ENCODE measurements at regions not wholly inside any gene's neighbourhood (a gene's known extent, or its start where the extent isn't known, plus 50 kb on each side); places are given as distances from the start of the nearest gene placed in this dataset.

DNA sequence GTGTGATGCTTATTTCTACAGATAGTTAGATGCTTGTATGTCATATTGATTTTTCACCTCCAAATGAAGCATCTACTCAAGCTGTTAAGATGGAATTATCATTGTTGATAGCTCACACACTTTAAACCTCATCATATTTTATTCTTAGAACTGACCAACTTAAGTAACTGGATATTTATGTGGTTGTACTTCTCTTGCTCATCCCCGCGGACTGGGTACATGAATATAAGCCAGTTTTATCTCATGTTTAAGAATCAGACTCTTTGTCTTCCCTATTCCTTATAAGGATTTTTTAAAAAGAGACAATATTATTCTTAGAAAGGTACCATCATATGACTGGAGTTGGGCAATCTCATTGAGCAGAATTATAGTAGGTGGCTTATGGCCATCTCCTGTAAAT lies 358.7 kb downstream of the DSC3 start:
- no peaks in the 10 kb centered on the region for H3K9me3 ChIP-seq (ENCODE audit: low read length)
- TF ChIP-seq SP2 (CRISPR knock-in tag; IDR thresholded peaks at IDR 0.05), result no peak
- TF ChIP-seq ZNF383 (CRISPR knock-in tag; IDR thresholded peaks at IDR 0.05; ENCODE audit: borderline replicate concordance), result no peak
- TF ChIP-seq, protein P1, sequence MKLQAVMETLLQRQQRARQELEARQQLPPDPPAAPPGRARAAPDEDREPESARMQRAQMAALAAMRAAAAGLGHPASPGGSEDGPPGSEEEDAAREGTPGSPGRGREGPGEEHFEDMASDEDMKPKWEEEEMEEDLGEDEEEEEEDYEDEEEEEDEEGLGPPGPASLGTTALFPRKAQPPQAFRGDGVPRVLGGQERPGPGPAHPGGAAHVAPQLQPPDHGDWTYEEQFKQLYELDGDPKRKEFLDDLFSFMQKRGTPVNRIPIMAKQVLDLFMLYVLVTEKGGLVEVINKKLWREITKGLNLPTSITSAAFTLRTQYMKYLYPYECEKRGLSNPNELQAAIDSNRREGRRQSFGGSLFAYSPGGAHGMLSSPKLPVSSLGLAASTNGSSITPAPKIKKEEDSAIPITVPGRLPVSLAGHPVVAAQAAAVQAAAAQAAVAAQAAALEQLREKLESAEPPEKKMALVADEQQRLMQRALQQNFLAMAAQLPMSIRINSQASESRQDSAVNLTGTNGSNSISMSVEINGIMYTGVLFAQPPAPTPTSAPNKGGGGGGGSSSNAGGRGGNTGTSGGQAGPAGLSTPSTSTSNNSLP (IDR thresholded peaks at IDR 0.05; ENCODE audit: low read depth, low read length), result no peak
- TF ChIP-seq, protein P2, sequence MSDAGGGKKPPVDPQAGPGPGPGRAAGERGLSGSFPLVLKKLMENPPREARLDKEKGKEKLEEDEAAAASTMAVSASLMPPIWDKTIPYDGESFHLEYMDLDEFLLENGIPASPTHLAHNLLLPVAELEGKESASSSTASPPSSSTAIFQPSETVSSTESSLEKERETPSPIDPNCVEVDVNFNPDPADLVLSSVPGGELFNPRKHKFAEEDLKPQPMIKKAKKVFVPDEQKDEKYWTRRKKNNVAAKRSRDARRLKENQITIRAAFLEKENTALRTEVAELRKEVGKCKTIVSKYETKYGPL (CRISPR knock-in tag; IDR thresholded peaks at IDR 0.05), result no peak
- no peak for TF ChIP-seq ZNF83 (CRISPR knock-in tag; IDR thresholded peaks at IDR 0.05; ENCODE audit: borderline replicate concordance)
- no peak for TF ChIP-seq ARID2 (CRISPR knock-in tag; IDR thresholded peaks at IDR 0.05; ENCODE audit: borderline replicate concordance)
- TF ChIP-seq PHF5A (CRISPR knock-in tag; IDR thresholded peaks at IDR 0.05; ENCODE audit: low read depth, unreplicated experiment), result no peak
- no peak for TF ChIP-seq ELF4 (CRISPR knock-in tag; IDR thresholded peaks at IDR 0.05; ENCODE audit: borderline replicate concordance)
- TF ChIP-seq, protein P3, sequence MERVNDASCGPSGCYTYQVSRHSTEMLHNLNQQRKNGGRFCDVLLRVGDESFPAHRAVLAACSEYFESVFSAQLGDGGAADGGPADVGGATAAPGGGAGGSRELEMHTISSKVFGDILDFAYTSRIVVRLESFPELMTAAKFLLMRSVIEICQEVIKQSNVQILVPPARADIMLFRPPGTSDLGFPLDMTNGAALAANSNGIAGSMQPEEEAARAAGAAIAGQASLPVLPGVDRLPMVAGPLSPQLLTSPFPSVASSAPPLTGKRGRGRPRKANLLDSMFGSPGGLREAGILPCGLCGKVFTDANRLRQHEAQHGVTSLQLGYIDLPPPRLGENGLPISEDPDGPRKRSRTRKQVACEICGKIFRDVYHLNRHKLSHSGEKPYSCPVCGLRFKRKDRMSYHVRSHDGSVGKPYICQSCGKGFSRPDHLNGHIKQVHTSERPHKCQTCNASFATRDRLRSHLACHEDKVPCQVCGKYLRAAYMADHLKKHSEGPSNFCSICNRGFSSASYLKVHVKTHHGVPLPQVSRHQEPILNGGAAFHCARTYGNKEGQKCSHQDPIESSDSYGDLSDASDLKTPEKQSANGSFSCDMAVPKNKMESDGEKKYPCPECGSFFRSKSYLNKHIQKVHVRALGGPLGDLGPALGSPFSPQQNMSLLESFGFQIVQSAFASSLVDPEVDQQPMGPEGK (CRISPR knock-in tag; IDR thresholded peaks at IDR 0.05), result no peak
- TF ChIP-seq, protein P4, sequence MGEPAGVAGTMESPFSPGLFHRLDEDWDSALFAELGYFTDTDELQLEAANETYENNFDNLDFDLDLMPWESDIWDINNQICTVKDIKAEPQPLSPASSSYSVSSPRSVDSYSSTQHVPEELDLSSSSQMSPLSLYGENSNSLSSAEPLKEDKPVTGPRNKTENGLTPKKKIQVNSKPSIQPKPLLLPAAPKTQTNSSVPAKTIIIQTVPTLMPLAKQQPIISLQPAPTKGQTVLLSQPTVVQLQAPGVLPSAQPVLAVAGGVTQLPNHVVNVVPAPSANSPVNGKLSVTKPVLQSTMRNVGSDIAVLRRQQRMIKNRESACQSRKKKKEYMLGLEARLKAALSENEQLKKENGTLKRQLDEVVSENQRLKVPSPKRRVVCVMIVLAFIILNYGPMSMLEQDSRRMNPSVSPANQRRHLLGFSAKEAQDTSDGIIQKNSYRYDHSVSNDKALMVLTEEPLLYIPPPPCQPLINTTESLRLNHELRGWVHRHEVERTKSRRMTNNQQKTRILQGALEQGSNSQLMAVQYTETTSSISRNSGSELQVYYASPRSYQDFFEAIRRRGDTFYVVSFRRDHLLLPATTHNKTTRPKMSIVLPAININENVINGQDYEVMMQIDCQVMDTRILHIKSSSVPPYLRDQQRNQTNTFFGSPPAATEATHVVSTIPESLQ (CRISPR knock-in tag; conservative IDR thresholded peaks at IDR 0.05), result no peak
- TF ChIP-seq PHB2 (IDR thresholded peaks at IDR 0.05; ENCODE audit: partially characterized antibody), result no peak
- TF ChIP-seq HMGA1 (CRISPR knock-in tag; conservative IDR thresholded peaks at IDR 0.05), result no peak
- no peak for TF ChIP-seq NPAS2 (CRISPR knock-in tag; IDR thresholded peaks at IDR 0.05; ENCODE audit: borderline replicate concordance)
- H2AFZ ChIP-seq (ENCODE audit: low read length), result no peak overlapping the region
- BruUV-seq (replicated peaks), result no TSS peak
- no peak overlapping the region for H3K4me2 ChIP-seq (ENCODE audit: low read depth, low read length)
- H3K27me3 ChIP-seq (ENCODE audit: control insufficient read depth in 1 of 2, insufficient read depth in 2 of 2, low read length in 2 of 2), result no peaks in the 10 kb centered on the region
- POLR2A ChIA-PET, result no interaction called here
- ATAC-seq (no peak), FAIRE-seq (no peak), DNase-seq (ENCODE audit: low spot score) (no peak)
- intact Hi-C loops (cut with micrococcal nuclease; ENCODE audit: unreplicated experiment) (no loop called here), in situ Hi-C loops (cut with HindIII; ENCODE audit: extremely low pct_ligation_motif_present, low pct_unique_long_range_greater_than_20kb) (no loop called here)
- no peaks in the 10 kb centered on the region for H3K36me3 ChIP-seq (replicated peaks in 1 of 2; ENCODE audit: control insufficient read depth in 1 of 2, insufficient read depth in 2 of 2, low read length in 2 of 2)
- H3K4me3 ChIP-seq (replicated peaks in 1 of 3; ENCODE audit: insufficient read depth in 1 of 3, low read depth in 2 of 3, low read length in 3 of 3), result no peak overlapping the region
- CTCF ChIA-PET (ENCODE audit: low intra/inter-chr PET ratio, low total read pairs), result no interaction called here
- H3K9ac ChIP-seq (ENCODE audit: insufficient read depth, low read depth, low read length), result no peak overlapping the region
- WGBS (ENCODE audit: low lambda C conversion rate), result 53% methylated on average over 2 of the region's 2 CpGs
- no peaks in the 10 kb centered on the region for H3K79me2 ChIP-seq (ENCODE audit: insufficient read depth, low read length)
- no peaks in the 10 kb centered on the region for H3K4me1 ChIP-seq (ENCODE audit: insufficient read depth, low read length)
- H3K27ac ChIP-seq (ENCODE audit: extremely low read length, insufficient read depth, low read length), result no peak overlapping the region
- H4K20me1 ChIP-seq (ENCODE audit: insufficient read depth, low read length), result no peaks in the 10 kb centered on the region
